HepG2 (cell line): ENCODE measurements at regions not wholly inside any gene's neighbourhood (a gene's known extent, or its start where the extent isn't known, plus 50 kb on each side); places are given as distances from the start of the nearest gene placed in this dataset.

Experiments used
- ATAC-seq: fragments of 200-7000 bp; cut with Tn5 transposase; 3 replicates; pipeline ENCODE4 v1.9.1; 2020; ENCODE audit warnings: mild to moderate bottlenecking, moderate library complexity
- BruUV-seq: library from RNA; stranded (reverse); fragments of 400-500 nt; replicated peaks from 2 replicates; lab custom pipeline; 2021; lab: Mats Ljungman, UMichigan
- CTCF ChIA-PET: fragments of 300-600 bp; formaldehyde crosslinking; extraction: SDS; loops from one replicate; lab custom pipeline; 2021; ENCODE audit warnings: low total read pairs, inconsistent platforms, low intra/inter-chr PET ratio; lab: Yijun Ruan, JAX
- POLR2A ChIA-PET: fragments of 350-600 bp; sonication (Branson Sonifier 250); formaldehyde crosslinking; loops from one replicate; lab custom pipeline; 2020; ENCODE audit warnings: antibody characterized with exemption, inconsistent platforms; lab: Yijun Ruan, JAX
- DNase-seq: peaks from one replicate; pipeline ENCODE4 v3.0.0-alpha.2; 2015; ENCODE audit warnings: low spot score
- FAIRE-seq: peaks from 3 replicates; lab custom pipeline; 2011; peaks lifted over from hg19 to GRCh38; lab: Jason Lieb, UNC
- H2AFZ ChIP-seq: one replicate; pipeline ENCODE4 v1.6.1; 2011; ENCODE audit warnings: low read length, inconsistent platforms
- H3K27ac ChIP-seq: fragments of 300-600 bp; 3 replicates; pipeline ENCODE4 v1.8.0; 2011; ENCODE audit warnings: mixed run types, mild to moderate bottlenecking, mixed read lengths, low read length, inconsistent platforms; ENCODE audit not compliant: insufficient read depth; ENCODE audit errors: extremely low read length
- H3K27me3 ChIP-seq, 2 experiments: fragments of 200-600 bp in 1 of 2; 2 replicates in 1 of 2; 3 replicates in 1 of 2; pipeline versions ENCODE4 v1.6.0 to v1.8.0; 2011; ENCODE audit warnings: low read length in 2 of 2, mild to moderate bottlenecking in 2 of 2, moderate library complexity in 2 of 2, inconsistent platforms in 1 of 2; ENCODE audit not compliant: insufficient read depth in 2 of 2, control insufficient read depth in 1 of 2
- H3K36me3 ChIP-seq, 2 experiments: fragments of 200-600 bp in 1 of 2; replicated peaks in 1 of 2; 2 replicates in 1 of 2; 3 replicates in 1 of 2; pipeline versions ENCODE4 v1.5.1 to v1.8.0; 2011; ENCODE audit warnings: low read length in 2 of 2, inconsistent platforms in 1 of 2; ENCODE audit not compliant: insufficient read depth in 2 of 2, control insufficient read depth in 1 of 2
- H3K4me1 ChIP-seq: 2 replicates; pipeline ENCODE4 v1.5.1; 2012; ENCODE audit warnings: low read length, inconsistent platforms; ENCODE audit not compliant: insufficient read depth
- H3K4me2 ChIP-seq: 2 replicates; pipeline ENCODE4 v1.6.0; 2011; ENCODE audit warnings: low read depth, low read length, inconsistent platforms
- H3K4me3 ChIP-seq, 3 experiments: fragments of 200-600 bp in 1 of 3; sonication (generic), shearing (Covaris generic) in 1 of 3; replicated peaks in 1 of 3; 2 replicates each; pipeline ENCODE4 v1.5.1; 2011 to 2016; ENCODE audit warnings: low read length in 3 of 3, inconsistent platforms in 2 of 3, low read depth in 2 of 3, mild to moderate bottlenecking in 2 of 3, control low read depth in 1 of 3, mixed read lengths in 1 of 3; ENCODE audit not compliant: insufficient read depth in 1 of 3
- H3K79me2 ChIP-seq: one replicate; pipeline ENCODE4 v1.6.1; 2011; ENCODE audit warnings: low read length, inconsistent platforms; ENCODE audit not compliant: insufficient read depth
- H3K9ac ChIP-seq: 2 replicates; pipeline ENCODE4 v1.6.0; 2011; ENCODE audit warnings: mild to moderate bottlenecking, low read depth, low read length, inconsistent platforms; ENCODE audit not compliant: insufficient read depth
- H3K9me3 ChIP-seq: 2 replicates; pipeline ENCODE4 v1.5.1; 2012; ENCODE audit warnings: mild to moderate bottlenecking, low read length
- H4K20me1 ChIP-seq: 2 replicates; pipeline ENCODE4 v1.6.0; 2011; ENCODE audit warnings: inconsistent platforms, mild to moderate bottlenecking, low read length, moderate library complexity; ENCODE audit not compliant: insufficient read depth
- ARNT2 ChIP-seq: sonication (generic); formaldehyde crosslinking; IDR thresholded peaks from 2 replicates; pipeline ENCODE4 v1.8.0; 2022; ENCODE audit warnings: mild to moderate bottlenecking, low read depth, missing genetic modification reagents, moderate library complexity
- ARNTL ChIP-seq: sonication (generic); formaldehyde crosslinking; IDR thresholded peaks from 2 replicates; pipeline ENCODE4 v1.4.0; 2020; ENCODE audit warnings: mild to moderate bottlenecking, missing genetic modification reagents
- ATF1 ChIP-seq: IDR thresholded peaks from 2 replicates; pipeline ENCODE4 v1.6.1; 2016; ENCODE audit warnings: mild to moderate bottlenecking, control low read depth
- GPN1 ChIP-seq: sonication (generic); formaldehyde crosslinking; IDR thresholded peaks from 2 replicates; pipeline ENCODE4 v1.5.1; 2020; ENCODE audit warnings: missing genetic modification reagents, borderline replicate concordance
- GTF2F1 ChIP-seq: fragments of 150-350 bp; IDR thresholded peaks from 2 replicates; pipeline ENCODE4 v1.6.1; 2014; ENCODE audit warnings: low read length
- MEF2D ChIP-seq: sonication (generic); formaldehyde crosslinking; IDR thresholded peaks from 2 replicates; pipeline ENCODE4 v1.5.1; 2020; ENCODE audit warnings: mild to moderate bottlenecking, missing genetic modification reagents
- SALL2 ChIP-seq: sonication (generic); formaldehyde crosslinking; IDR thresholded peaks from 2 replicates; pipeline ENCODE4 v1.8.1; 2023; ENCODE audit warnings: mild to moderate bottlenecking, missing genetic modification reagents, inconsistent platforms
- SNAI1 ChIP-seq: sonication (generic); formaldehyde crosslinking; IDR thresholded peaks from 2 replicates; pipeline ENCODE4 v1.5.0; 2020; ENCODE audit warnings: mild to moderate bottlenecking, missing genetic modification reagents, borderline replicate concordance
- ZNF136 ChIP-seq: sonication (generic); formaldehyde crosslinking; IDR thresholded peaks from 2 replicates; pipeline ENCODE4 v1.8.1; 2022; ENCODE audit warnings: low read depth, mild to moderate bottlenecking, moderate library complexity, missing genetic modification reagents
- ZNF766 ChIP-seq: sonication (generic); formaldehyde crosslinking; IDR thresholded peaks from 2 replicates; pipeline ENCODE4 v1.5.0; 2020; ENCODE audit warnings: missing genetic modification reagents, borderline replicate concordance
- ZNF816 ChIP-seq: sonication (generic); formaldehyde crosslinking; IDR thresholded peaks from 2 replicates; pipeline ENCODE4 v1.8.0; 2022; ENCODE audit warnings: missing genetic modification reagents, mild to moderate bottlenecking, borderline replicate concordance
- WGBS: methylation state at CpG from one replicate; pipeline ENCODE4 v1.1.6; 2017; ENCODE audit warnings: low lambda C conversion rate; 5-methylcytosine and 5-hydroxymethylcytosine counted together
- in situ Hi-C: cut with HindIII; loops from 2 replicates; pipeline ENCODE4 v1.10.0; 2017; ENCODE audit warnings: low pct_unique_long_range_greater_than_20kb; ENCODE audit not compliant: extremely low pct_ligation_motif_present
- intact Hi-C: fragments of 100-400 bp; cut with micrococcal nuclease; formaldehyde crosslinking; loops from one replicate; pipeline ENCODE4 v1.10.0; 2022; ENCODE audit not compliant: unreplicated experiment
- TF ChIP-seq, protein P1 (sequence below), 2 experiments: sonication (generic) in 1 of 2; formaldehyde crosslinking in 1 of 2; IDR thresholded peaks; 2 replicates each; pipeline versions ENCODE4 v1.4.0 to v1.6.1; 2016 to 2020; ENCODE audit warnings: borderline replicate concordance in 1 of 2, low read depth in 1 of 2, mild to moderate bottlenecking in 1 of 2, missing genetic modification reagents in 1 of 2
- TF ChIP-seq, protein P2 (sequence below): sonication (generic); formaldehyde crosslinking; IDR thresholded peaks from 2 replicates; pipeline ENCODE4 v1.5.0; 2020; ENCODE audit warnings: mild to moderate bottlenecking, missing genetic modification reagents
- TF ChIP-seq, protein P3 (sequence below): sonication (generic); formaldehyde crosslinking; IDR thresholded peaks from 2 replicates; pipeline ENCODE4 v1.4.0; 2020; ENCODE audit warnings: missing genetic modification reagents; ENCODE audit errors: not compliant biosample characterization
- TF ChIP-seq, protein P4 (sequence below): sonication (generic); formaldehyde crosslinking; IDR thresholded peaks from 2 replicates; pipeline ENCODE4 v1.5.0; 2020; ENCODE audit warnings: missing genetic modification reagents

DNA sequence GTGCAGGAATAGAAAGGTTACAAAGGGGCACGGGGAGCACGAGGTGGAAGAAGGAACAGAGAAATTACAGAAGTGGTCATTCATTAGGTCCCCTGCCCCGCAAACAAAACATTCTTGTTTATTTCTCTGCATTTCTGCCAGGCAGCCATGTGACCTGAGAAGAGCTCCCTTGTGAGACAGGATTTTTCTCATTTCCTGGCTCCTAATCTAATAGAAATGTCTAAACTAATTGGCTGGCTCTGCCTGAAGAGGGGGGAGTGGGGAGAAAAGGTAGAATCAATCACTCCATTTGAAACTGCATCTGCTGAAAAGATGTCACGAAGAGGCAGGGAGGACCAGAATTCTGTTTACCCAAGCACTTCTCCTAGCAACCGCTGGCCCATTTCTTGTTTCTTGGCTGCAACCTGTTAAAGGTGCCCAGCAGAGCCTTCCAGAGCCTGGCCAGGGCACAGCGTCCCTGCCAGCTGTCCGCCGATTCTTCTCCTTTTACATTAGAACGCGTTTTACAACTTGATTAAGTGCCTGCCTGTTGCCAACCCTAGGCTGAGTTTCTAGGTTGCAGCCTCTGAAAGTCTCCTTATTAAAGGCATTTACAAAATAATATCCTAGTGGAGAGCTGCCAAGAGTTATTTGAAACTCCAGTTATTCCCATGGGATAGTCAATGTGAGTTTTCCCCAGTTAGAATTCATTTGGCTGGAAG is 1227.6 kb downstream of the TYW1 start:
- Histone ChIP-seq H3K4me1 (no peaks in the 10 kb centered on the region), H3K79me2 (no peaks in the 10 kb centered on the region), H4K20me1 (no peaks in the 10 kb centered on the region), H3K4me2 (no peak overlapping the region), H3K27ac (no peak overlapping the region), H3K4me3 (no peak overlapping the region), H3K9me3 (peaks cover 10% of the 10 kb centered on the region; the same call in 1 of the 2 replicates), H3K27me3 (no peaks in the 10 kb centered on the region), H3K9ac (no peak overlapping the region), H3K36me3 (no peaks in the 10 kb centered on the region), H2AFZ (no peak overlapping the region)
- in situ Hi-C loops, result no loop called here
- BruUV-seq, result no TSS peak
- FAIRE-seq (no peak), DNase-seq (no peak), ATAC-seq (no peak)
- 42% methylated on average over 10 of the region's 10 CpGs for WGBS
- ChIA-PET CTCF (no interaction called here), POLR2A (no interaction called here)
- intact Hi-C loops, result no loop called here
- TF ChIP-seq SNAI1 (no peak), ZNF816 (CRISPR knock-in tag) (no peak), MEF2D (CRISPR knock-in tag) (no peak), GPN1 (CRISPR knock-in tag) (no peak), GTF2F1 (no peak), ZNF766 (CRISPR knock-in tag) (no peak), ATF1 (CRISPR knock-in tag) (no peak), ZNF136 (no peak), ARNT2 (CRISPR knock-in tag) (no peak), ARNTL (CRISPR knock-in tag) (no peak), SALL2 (CRISPR knock-in tag) (no peak)
- TF ChIP-seq, protein P1, sequence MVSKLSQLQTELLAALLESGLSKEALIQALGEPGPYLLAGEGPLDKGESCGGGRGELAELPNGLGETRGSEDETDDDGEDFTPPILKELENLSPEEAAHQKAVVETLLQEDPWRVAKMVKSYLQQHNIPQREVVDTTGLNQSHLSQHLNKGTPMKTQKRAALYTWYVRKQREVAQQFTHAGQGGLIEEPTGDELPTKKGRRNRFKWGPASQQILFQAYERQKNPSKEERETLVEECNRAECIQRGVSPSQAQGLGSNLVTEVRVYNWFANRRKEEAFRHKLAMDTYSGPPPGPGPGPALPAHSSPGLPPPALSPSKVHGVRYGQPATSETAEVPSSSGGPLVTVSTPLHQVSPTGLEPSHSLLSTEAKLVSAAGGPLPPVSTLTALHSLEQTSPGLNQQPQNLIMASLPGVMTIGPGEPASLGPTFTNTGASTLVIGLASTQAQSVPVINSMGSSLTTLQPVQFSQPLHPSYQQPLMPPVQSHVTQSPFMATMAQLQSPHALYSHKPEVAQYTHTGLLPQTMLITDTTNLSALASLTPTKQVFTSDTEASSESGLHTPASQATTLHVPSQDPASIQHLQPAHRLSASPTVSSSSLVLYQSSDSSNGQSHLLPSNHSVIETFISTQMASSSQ (IDR thresholded peaks at IDR 0.05; ENCODE audit: low read depth), result no peak
- TF ChIP-seq, protein P1 (CRISPR knock-in tag; IDR thresholded peaks at IDR 0.05; ENCODE audit: borderline replicate concordance), result no peak
- TF ChIP-seq, protein P2, sequence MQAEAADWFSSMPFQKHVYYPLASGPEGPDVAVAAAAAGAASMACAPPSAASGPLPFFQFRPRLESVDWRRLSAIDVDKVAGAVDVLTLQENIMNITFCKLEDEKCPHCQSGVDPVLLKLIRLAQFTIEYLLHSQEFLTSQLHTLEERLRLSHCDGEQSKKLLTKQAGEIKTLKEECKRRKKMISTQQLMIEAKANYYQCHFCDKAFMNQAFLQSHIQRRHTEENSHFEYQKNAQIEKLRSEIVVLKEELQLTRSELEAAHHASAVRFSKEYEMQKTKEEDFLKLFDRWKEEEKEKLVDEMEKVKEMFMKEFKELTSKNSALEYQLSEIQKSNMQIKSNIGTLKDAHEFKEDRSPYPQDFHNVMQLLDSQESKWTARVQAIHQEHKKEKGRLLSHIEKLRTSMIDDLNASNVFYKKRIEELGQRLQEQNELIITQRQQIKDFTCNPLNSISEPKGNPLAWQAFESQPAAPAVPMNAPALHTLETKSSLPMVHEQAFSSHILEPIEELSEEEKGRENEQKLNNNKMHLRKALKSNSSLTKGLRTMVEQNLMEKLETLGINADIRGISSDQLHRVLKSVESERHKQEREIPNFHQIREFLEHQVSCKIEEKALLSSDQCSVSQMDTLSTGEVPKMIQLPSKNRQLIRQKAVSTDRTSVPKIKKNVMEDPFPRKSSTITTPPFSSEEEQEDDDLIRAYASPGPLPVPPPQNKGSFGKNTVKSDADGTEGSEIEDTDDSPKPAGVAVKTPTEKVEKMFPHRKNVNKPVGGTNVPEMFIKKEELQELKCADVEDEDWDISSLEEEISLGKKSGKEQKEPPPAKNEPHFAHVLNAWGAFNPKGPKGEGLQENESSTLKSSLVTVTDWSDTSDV (CRISPR knock-in tag), result no peak
- TF ChIP-seq, protein P3, sequence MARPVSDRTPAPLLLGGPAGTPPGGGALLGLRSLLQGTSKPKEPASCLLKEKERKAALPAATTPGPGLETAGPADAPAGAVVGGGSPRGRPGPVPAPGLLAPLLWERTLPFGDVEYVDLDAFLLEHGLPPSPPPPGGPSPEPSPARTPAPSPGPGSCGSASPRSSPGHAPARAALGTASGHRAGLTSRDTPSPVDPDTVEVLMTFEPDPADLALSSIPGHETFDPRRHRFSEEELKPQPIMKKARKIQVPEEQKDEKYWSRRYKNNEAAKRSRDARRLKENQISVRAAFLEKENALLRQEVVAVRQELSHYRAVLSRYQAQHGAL (CRISPR knock-in tag), result no peak
- TF ChIP-seq, protein P4, sequence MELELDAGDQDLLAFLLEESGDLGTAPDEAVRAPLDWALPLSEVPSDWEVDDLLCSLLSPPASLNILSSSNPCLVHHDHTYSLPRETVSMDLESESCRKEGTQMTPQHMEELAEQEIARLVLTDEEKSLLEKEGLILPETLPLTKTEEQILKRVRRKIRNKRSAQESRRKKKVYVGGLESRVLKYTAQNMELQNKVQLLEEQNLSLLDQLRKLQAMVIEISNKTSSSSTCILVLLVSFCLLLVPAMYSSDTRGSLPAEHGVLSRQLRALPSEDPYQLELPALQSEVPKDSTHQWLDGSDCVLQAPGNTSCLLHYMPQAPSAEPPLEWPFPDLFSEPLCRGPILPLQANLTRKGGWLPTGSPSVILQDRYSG (CRISPR knock-in tag), result no peak
